SK-N-SH treated with all-trans-retinoic acid at 6 μM for 48 hours (cell line): ENCODE measurements at regions not wholly inside any gene's neighbourhood (a gene's known extent, or its start where the extent isn't known, plus 50 kb on each side); places are given as distances from the start of the nearest gene placed in this dataset.

Source experiments
- ARNTL ChIP-seq: fragments of 450-650 bp; formaldehyde crosslinking; IDR thresholded peaks from 2 replicates; pipeline ENCODE4 v1.5.0; 2020; ENCODE audit warnings: low read depth, mild to moderate bottlenecking, moderate library complexity, borderline replicate concordance
- CREB5 ChIP-seq: fragments of 250-450 bp; sonication (Bioruptor Pico); IDR thresholded peaks from 2 replicates; pipeline ENCODE4 v1.5.1; 2020; ENCODE audit warnings: low read depth, mild to moderate bottlenecking, moderate library complexity
- ESRRG ChIP-seq: fragments of 250-450 bp; sonication (Bioruptor Pico); IDR thresholded peaks from 2 replicates; pipeline ENCODE4 v1.6.1; 2021; ENCODE audit warnings: mild to moderate bottlenecking
- GLIS3 ChIP-seq: fragments of 250-450 bp; sonication (Bioruptor Pico); IDR thresholded peaks from 2 replicates; pipeline ENCODE4 v1.5.0; 2020; ENCODE audit warnings: mild to moderate bottlenecking, moderate library complexity
- ISL1 ChIP-seq: fragments of 250-450 bp; sonication (Bioruptor Pico); IDR thresholded peaks from 2 replicates; pipeline ENCODE4 v2.1.2; 2022; ENCODE audit warnings: mild to moderate bottlenecking, moderate library complexity
- OSR1 ChIP-seq: fragments of 250-450 bp; sonication (Bioruptor Pico); IDR thresholded peaks from 2 replicates; pipeline ENCODE4 v1.8.0; 2022; ENCODE audit warnings: moderate library complexity, mild to moderate bottlenecking, inconsistent platforms
- PATZ1 ChIP-seq: fragments of 250-450 bp; sonication (Bioruptor Pico); IDR thresholded peaks from 2 replicates; pipeline ENCODE4 v1.8.0; 2020; ENCODE audit warnings: mild to moderate bottlenecking, moderate library complexity, borderline replicate concordance
- RARB ChIP-seq: fragments of 250-450 bp; sonication (Bioruptor Pico); IDR thresholded peaks from 2 replicates; pipeline ENCODE4 v1.8.0; 2021; ENCODE audit warnings: mild to moderate bottlenecking, moderate library complexity
- SNAI2 ChIP-seq: fragments of 250-450 bp; sonication (Bioruptor Pico); IDR thresholded peaks from 2 replicates; pipeline ENCODE4 v1.5.0; 2020; ENCODE audit warnings: mild to moderate bottlenecking, moderate library complexity
- ZFP3 ChIP-seq: fragments of 250-450 bp; sonication (Bioruptor Pico); IDR thresholded peaks from 2 replicates; pipeline ENCODE4 v1.5.0; 2020; ENCODE audit warnings: mild to moderate bottlenecking, moderate library complexity
- ZFP30 ChIP-seq: fragments of 450-650 bp; formaldehyde crosslinking; IDR thresholded peaks from 2 replicates; pipeline ENCODE4 v1.5.0; 2022; ENCODE audit warnings: mild to moderate bottlenecking, moderate library complexity
- ZNF70 ChIP-seq: fragments of 450-650 bp; formaldehyde crosslinking; IDR thresholded peaks from 2 replicates; pipeline ENCODE4 v1.5.0; 2020; ENCODE audit warnings: mild to moderate bottlenecking, moderate library complexity
- TF ChIP-seq, protein P1 (sequence below): fragments of 250-450 bp; sonication (Bioruptor Pico); IDR thresholded peaks from 2 replicates; pipeline ENCODE4 v1.8.0; 2021; ENCODE audit warnings: low read depth, mild to moderate bottlenecking, moderate library complexity, borderline replicate concordance
- TF ChIP-seq, protein P2 (sequence below): fragments of 250-450 bp; sonication (Bioruptor Pico); IDR thresholded peaks from 2 replicates; pipeline ENCODE4 v1.5.1; 2021; ENCODE audit warnings: mild to moderate bottlenecking, moderate library complexity

DNA sequence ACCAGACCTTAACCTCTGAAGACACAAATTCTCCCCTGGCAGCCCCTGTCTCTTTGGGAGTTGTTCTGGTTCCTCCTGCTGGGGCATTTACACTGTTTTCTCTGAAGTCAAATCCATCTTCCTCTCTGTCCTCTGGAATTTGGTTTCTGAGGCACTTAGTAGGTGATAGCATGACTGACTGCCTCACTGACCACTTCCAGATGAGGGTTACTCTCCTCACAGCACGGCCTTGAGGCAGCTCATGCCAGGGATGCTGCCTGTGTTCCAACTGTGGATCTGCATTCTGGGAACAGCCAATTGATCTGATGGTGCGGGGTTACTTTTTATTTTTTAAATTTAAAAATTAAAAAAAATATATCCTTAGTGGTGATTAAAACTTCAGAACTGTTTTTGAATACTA lies 140.9 kb upstream of the ROPN1 start:
- TF ChIP-seq RARB (CRISPR knock-in tag) (no peak), PATZ1 (no peak), ISL1 (CRISPR knock-in tag) (no peak), ZNF70 (CRISPR knock-in tag) (no peak), ESRRG (no peak), ZFP30 (no peak), ZFP3 (no peak), ARNTL (CRISPR knock-in tag) (no peak), OSR1 (CRISPR knock-in tag) (no peak), GLIS3 (CRISPR knock-in tag) (no peak), SNAI2 (no peak), CREB5 (no peak)
- TF ChIP-seq, protein P1, sequence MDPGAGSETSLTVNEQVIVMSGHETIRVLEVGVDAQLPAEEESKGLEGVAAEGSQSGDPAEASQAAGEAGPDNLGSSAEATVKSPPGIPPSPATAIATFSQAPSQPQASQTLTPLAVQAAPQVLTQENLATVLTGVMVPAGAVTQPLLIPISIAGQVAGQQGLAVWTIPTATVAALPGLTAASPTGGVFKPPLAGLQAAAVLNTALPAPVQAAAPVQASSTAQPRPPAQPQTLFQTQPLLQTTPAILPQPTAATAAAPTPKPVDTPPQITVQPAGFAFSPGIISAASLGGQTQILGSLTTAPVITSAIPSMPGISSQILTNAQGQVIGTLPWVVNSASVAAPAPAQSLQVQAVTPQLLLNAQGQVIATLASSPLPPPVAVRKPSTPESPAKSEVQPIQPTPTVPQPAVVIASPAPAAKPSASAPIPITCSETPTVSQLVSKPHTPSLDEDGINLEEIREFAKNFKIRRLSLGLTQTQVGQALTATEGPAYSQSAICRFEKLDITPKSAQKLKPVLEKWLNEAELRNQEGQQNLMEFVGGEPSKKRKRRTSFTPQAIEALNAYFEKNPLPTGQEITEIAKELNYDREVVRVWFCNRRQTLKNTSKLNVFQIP (CRISPR knock-in tag) = no peak
- TF ChIP-seq, protein P2, sequence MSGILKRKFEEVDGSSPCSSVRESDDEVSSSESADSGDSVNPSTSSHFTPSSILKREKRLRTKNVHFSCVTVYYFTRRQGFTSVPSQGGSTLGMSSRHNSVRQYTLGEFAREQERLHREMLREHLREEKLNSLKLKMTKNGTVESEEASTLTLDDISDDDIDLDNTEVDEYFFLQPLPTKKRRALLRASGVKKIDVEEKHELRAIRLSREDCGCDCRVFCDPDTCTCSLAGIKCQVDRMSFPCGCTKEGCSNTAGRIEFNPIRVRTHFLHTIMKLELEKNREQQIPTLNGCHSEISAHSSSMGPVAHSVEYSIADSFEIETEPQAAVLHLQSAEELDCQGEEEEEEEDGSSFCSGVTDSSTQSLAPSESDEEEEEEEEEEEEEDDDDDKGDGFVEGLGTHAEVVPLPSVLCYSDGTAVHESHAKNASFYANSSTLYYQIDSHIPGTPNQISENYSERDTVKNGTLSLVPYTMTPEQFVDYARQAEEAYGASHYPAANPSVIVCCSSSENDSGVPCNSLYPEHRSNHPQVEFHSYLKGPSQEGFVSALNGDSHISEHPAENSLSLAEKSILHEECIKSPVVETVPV (CRISPR knock-in tag) = no peak
